RCC 7860 (cell line): ENCODE measurements at regions not wholly inside any gene's neighbourhood (a gene's known extent, or its start where the extent isn't known, plus 50 kb on each side); places are given as distances from the start of the nearest gene placed in this dataset.

Experiments
- DNase-seq: peaks from one replicate; pipeline ENCODE4 v3.0.0-alpha.2; 2015; ENCODE audit warnings: low spot score
- FAIRE-seq: peaks from 2 replicates; lab custom pipeline; 2012; peaks lifted over from hg19 to GRCh38; lab: Jason Lieb, UNC

DNA sequence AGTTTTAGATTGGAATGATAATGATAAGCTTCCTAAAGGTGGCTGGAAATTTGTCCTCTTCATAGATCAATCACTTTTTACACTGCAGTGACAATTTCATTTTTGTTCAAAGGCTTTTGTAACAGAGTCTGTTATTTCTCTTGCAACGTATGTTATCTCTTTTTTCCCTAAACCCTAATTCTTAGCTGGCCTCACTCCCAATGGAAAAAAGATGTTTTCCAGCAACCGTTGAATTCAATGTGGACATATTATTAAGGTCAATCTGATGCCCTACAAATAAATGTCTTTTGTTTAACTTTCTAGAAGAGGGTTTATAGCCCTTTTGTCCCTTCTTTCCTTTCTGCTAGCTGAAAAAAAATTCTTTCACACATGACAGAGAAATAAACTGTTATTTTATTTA lies 192.7 kb upstream of the NWD2 start:
- FAIRE-seq (no peak), DNase-seq (no peak)

DNA sequence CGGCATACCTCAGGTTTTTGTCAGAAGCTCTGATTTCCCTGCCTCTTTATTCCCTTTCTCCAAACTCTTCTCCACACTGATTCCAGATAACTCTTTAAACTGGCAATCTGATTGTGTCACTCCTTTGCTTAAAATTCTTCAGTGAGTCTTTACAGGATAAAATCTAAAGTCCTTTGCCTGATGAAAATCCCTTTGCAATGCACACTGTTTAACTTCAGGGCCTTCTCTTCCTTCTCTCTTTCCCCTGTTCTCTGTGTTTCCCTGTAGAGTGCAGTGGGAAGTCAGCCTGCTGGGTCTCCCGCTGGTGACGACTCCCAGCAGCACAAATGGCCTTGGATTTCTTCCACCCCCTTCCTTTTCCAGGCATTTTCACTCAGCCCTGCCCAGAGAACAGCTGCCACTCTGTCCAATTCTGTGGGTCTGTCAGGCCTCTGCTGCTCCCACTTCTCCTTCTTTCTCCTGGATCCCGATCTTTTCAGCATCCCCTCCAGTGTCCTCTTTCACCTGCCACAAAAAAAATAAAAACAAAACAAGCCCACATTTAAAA lies 189.9 kb upstream of the NWD2 start:
- FAIRE-seq (no peak), DNase-seq (no peak)

DNA sequence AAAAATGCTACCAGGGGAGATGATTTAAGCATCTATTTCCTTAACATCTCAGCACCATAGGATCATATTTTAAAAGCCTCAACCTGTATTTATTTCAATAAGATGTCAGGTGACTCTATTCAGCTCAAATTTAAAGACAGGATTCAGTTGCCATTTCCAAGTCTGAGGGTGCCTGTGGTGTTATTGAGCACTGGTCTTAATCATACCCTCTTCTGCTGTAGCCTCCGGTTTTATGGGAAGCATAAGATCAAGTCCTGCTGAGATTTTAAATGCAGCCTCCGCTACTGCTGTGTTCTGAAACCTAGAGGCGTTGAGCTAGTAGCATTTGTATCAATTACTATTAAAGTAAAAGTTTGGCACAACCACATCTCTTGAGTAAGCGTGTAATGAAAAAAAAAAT lies 185.7 kb upstream of the NWD2 start:
- FAIRE-seq (no peak), DNase-seq (no peak)

DNA sequence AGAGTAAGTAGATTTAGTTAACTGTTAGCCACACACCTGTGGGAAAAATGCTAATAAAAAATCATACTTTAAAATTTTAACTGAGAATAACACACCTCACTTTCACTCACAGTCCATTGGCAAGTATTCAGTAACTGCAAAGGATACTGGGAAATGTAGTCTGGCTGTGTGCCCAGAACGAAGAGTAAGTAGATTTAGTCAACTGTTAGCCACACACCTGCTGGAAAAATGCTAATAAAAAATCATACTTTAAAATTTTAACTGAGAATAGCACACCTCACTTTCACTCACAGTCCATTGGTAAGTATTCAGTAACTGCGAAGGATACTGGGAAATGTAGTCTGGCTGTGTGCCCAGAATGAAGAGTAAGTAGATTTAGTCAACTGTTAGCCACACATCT lies 178.4 kb upstream of the NWD2 start:
- FAIRE-seq (no peak), DNase-seq (no peak)

GRCh38 chr4:37068580-37068979 lies 176.0 kb upstream of the NWD2 start:
- DNase-seq (no peak), FAIRE-seq (no peak)

DNA sequence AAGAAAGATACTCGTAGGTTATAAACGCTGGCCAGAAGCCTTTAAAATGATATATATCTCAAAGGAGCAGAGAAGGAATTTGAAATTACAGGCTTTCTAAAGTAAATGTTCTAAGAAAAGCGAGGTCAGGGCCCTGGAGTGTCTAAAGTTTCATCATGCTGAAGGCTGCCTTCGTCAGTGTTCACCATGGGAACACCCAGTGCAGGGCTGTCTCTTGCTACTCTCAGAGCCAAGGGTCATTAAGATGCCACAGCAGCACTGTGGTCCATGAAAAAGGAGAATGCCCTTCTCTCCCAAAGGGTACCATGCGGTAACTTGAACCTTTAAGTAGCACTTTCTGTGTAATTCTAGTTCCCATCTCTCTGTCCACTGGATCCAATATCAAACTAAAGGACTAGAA lies 174.5 kb upstream of the NWD2 start:
- no peak for DNase-seq
- no peak for FAIRE-seq

DNA sequence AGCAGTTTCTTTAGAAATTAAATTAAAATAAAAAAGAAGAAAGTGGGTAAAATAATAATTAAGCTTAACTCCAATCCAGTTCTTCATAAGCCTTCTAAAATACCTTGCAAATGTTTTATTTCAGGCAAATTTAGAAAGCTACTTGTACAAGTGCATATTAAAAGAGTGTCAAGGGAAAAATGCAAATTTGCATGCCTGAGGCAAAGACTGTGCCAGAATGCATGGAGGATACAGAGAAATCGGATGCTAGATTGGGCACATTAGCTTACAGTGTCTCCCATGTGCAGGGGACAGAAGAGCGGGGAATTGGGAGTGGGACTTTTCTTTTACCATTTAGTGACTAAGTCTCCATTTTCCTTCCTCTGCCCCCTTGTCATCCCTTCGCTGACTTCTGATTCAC lies 173.0 kb upstream of the NWD2 start:
- DNase-seq, result no peak
- FAIRE-seq, result no peak

DNA sequence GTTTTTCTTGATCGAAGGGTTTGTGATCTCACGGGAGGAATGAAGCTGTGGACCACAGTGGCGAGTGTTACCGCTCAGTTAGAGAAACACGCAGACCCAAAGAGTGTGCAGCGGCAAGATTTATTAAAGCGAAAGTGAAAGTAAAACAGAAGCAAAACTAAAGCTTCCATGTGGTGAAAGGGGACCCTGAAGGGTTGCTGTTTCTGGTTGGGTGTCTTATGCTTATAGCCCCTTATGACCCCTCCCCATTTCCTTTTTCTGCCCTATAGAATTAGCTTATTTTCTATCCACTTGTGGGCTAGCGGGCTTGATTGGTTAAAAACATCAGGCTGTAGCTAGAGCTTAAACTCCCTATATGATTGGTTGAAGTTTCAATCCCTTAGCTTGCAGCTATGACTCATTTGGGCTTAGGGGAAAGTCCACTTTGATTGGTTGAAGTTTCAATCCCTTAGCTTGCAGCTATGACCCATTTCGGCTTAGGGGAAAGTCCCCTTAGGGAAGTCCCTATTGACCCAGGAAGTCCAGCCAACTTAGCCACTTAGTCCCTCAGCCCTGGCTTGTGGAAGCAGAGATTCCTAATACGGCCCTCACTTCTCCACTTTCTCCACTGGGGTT lies 171.2 kb upstream of the NWD2 start:
- FAIRE-seq (no peak), DNase-seq (no peak)

DNA sequence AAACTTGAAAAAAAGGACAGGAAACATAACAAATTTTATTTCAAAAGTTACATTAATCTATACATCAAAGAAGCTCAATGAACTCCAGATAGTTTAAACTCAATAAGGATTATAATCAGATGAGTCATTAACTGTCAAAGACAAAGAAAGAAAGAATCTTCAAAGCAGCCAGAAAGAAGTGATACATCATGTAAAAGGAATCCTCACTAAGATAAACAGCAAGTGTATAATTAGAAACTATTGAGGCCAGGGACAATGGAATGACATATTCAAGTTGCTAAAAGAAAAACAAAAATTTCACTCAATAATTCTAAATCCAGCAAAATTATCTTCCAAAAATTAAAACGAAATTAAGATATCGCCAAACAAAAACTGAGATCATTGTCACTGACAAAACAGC lies 161.6 kb upstream of the NWD2 start:
- DNase-seq (peak; percentile 31), FAIRE-seq (no peak)

DNA sequence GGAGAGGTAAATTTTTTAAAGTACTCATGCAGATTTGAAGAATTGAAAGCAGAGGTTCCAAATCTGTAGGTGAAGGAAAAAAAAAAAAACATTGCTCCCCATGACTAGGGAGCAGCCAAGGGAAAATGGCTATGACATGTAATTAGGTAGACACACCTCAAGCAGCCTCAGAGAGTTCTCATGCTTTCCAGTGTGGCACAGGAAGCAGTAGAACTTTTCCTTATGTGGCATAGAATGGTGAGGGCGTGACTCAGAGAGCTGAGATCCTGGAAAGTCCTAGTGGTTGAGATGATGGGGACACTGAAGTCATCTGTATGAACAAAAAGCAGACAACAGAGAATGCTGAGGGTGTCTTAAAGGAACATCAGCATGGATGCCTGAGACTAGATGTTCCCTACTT lies 148.6 kb upstream of the NWD2 start:
- FAIRE-seq, result no peak
- DNase-seq, result no peak

GRCh38 chr4:37101182-37101581 lies 143.4 kb upstream of the NWD2 start:
- DNase-seq (no peak), FAIRE-seq (no peak)

- FAIRE-seq (no peak), DNase-seq (no peak)
Measured at GRCh38 chr4:37101686-37102085, 142.9 kb upstream of the NWD2 start.

DNA sequence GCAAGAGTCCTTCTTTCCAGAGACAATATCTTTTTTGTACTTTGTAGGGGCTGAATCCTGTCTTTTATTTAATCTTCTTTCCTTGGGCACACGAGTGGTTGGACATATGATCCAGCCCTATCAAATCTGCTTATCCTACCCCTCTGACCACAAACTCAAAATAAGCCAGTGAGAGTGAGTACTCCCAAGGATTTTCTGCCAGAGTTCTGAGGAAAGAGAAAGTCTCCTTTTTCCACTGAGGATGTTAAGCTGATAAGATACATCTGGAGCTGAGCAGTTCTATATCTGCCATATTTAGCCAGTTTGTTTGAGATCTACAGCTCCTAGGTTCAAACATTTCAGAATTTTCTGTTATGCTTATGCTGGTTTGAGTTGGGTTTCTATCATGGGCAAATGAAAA lies 134.8 kb upstream of the NWD2 start:
- no peak for FAIRE-seq

GRCh38 chr4:37124800-37125199 lies 119.7 kb upstream of the NWD2 start:
- DNase-seq (no peak), FAIRE-seq (no peak)

More for the DNA sequence above, 134.8 kb upstream of the NWD2 start:
- no peak for DNase-seq

- no peak for FAIRE-seq
- no peak for DNase-seq
Measured at GRCh38 chr4:37126051-37126450, 118.5 kb upstream of the NWD2 start.

DNA sequence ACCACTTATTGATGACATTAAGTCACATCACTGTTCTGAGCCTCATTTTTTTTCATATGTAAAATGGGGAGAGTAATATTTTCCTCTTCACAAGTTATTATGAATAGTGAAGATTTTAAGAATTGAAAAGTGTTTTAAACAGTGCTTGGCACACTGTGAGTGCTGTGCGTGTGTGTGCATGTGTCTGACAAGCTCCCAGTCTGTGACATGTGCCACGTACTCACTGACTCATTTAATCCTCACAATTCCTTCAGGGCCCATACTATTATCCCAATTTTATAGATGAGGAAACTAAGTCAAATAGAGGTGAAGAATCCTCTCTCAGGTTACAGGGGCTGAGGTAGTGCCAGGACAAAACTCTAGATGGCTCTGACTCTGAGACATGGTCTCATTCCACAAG lies 114.1 kb upstream of the NWD2 start:
- no peak for FAIRE-seq

GRCh38 chr4:37132351-37132974 lies 112.1 kb upstream of the NWD2 start:
- DNase-seq, result no peak
- no peak for FAIRE-seq

More for the DNA sequence above, 114.1 kb upstream of the NWD2 start:
- no peak for DNase-seq

DNA sequence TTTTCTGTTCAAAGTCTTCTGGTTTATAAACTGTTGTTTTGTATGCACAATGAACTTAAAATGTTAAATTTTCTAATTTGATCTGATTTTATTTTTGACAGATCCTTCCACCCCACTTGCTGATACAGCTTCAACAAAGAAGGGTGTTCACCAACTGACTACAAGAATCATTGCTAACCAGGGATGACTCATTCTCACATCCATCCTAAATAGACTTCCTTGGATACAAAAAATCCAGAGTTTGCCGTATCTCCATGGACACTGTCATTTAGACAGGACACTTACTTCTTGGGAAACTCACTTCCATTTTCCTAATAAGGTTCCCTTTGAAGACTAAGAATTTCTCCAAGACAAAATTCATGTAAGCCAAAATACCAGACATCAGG lies 111.6 kb upstream of the NWD2 start:
- FAIRE-seq (no peak), DNase-seq (no peak)

GRCh38 chr4:37138019-37138653 lies 106.4 kb upstream of the NWD2 start:
- DNase-seq (no peak), FAIRE-seq (no peak)

DNA sequence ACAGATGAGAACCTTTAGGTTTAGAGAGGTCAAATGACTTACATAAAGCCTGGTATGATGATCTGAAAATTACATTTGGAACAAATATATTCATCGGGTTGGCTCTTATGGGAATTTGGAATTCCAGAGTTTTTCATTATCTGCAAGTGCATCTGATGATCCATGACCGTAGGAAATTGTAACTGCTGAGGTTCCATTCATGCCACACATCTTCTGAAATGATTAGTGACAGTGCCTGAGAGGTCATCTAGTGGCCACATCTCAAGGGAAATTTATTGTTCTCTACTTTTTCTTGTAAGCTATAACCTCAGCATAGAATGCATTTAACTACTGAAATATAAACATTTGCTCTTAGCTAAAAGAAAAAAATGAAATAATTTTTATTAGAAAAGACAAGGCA lies 105.8 kb upstream of the NWD2 start:
- FAIRE-seq (no peak), DNase-seq (no peak)

GRCh38 chr4:37139987-37140386 lies 104.6 kb upstream of the NWD2 start:
- DNase-seq (no peak), FAIRE-seq (no peak)

GRCh38 chr4:37146260-37146659 lies 98.3 kb upstream of the NWD2 start:
- no peak for FAIRE-seq
- no peak for DNase-seq
